ENCODE measurements at regions not wholly inside any gene's neighbourhood (a gene's known extent, or its start where the extent isn't known, plus 50 kb on each side); places are given as distances from the start of the nearest gene placed in this dataset.
"Not testable (repeated sequence)": the region's sequence is repeated elsewhere in the genome, so short reads cannot be mapped to it uniquely, and the experiment has no call there.

DNA sequence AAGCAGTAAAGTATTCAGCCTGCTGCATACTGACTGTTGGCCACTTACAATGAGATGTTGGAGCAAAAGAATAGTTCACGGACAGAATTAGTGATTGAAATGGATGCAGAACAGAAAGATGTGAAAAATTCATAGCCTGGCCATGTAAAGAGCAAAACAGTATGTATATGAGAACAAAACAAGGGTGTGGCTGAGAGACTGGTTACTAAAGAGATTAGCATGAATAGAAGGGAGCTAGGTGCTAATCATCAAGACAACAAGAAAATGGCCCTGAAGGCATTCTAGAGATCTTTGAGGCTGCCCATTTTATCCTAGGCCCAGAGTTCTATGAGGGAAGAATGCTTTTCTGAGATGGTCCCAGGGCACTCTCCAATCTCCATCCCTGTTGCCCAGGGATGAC is 208.5 kb downstream of the ARHGEF9 start (continued):
- TF ChIP-seq TEAD4 (IDR thresholded peaks at IDR 0.05; ENCODE audit: low read depth, low read length) (no peak), FOSL1 (IDR thresholded peaks at IDR 0.05; ENCODE audit: insufficient read depth, low read depth, low read length) (no peak), POLR2A (IDR thresholded peaks at IDR 0.05; ENCODE audit: control extremely low read depth in 1 of 2, low read depth in 2 of 2, low read length in 2 of 2) (no peak), GTF2F1 (IDR thresholded peaks at IDR 0.05; ENCODE audit: borderline replicate concordance, low read depth, low read length) (no peak), RBBP5 (IDR thresholded peaks at IDR 0.05; ENCODE audit: borderline replicate concordance, low read depth, low read length) (no peak), SP2 (IDR thresholded peaks at IDR 0.05; ENCODE audit: low read length) (no peak), HDAC2 (IDR thresholded peaks at IDR 0.05; ENCODE audit: borderline replicate concordance in 1 of 2, low read depth in 2 of 2, low read length in 2 of 2) (no peak)

- H3K79me1 ChIP-seq (ENCODE audit: low read depth, low read length); H3K9me3 ChIP-seq (ENCODE audit: insufficient read depth in 2 of 2, low read depth in 1 of 2, low read length in 1 of 2); H2BK120ac ChIP-seq (replicated peaks; ENCODE audit: low read depth, low read length); CTCF ChIA-PET (ENCODE audit: partially characterized antibody); H2BK20ac ChIP-seq (ENCODE audit: low read length); H2AFZ ChIP-seq (ENCODE audit: low read length); H3K14ac ChIP-seq (ENCODE audit: insufficient read length); H2BK5ac ChIP-seq (ENCODE audit: low read depth, low read length); H3K79me2 ChIP-seq (ENCODE audit: control insufficient read depth in 1 of 2, insufficient read depth in 2 of 2, low read length in 2 of 2); H3K18ac ChIP-seq (ENCODE audit: extremely low read depth, low read length); H3K4me1 ChIP-seq (replicated peaks in 1 of 4; ENCODE audit: control insufficient read depth in 3 of 4, insufficient read depth in 4 of 4, low read length in 3 of 4); H4K20me1 ChIP-seq (replicated peaks in 1 of 2; ENCODE audit: control insufficient read depth in 1 of 2, insufficient read depth in 2 of 2, low read length in 2 of 2); H2BK12ac ChIP-seq (ENCODE audit: low read depth, low read length); H3K9ac ChIP-seq (replicated peaks in 1 of 4; ENCODE audit: extremely low read depth in 1 of 4, low read depth in 3 of 4, low read length in 3 of 4); H3K23me2 ChIP-seq (ENCODE audit: low read depth, low read length); H4K5ac ChIP-seq (ENCODE audit: insufficient read length, low read depth, low read length); H3K4ac ChIP-seq (replicated peaks; ENCODE audit: insufficient read length, low read depth, low read length); H3K4me2 ChIP-seq (ENCODE audit: insufficient read depth in 1 of 2, low read depth in 2 of 2, low read length in 2 of 2); H3K27me3 ChIP-seq (replicated peaks in 1 of 4; ENCODE audit: control insufficient read depth in 3 of 4, extremely low read depth in 1 of 4, insufficient read depth in 3 of 4, low read length in 3 of 4); H3K56ac ChIP-seq (replicated peaks; ENCODE audit: insufficient read length, low read depth, low read length); POLR2A ChIA-PET (ENCODE audit: partially characterized antibody); H3K23ac ChIP-seq (ENCODE audit: insufficient read length); H3K4me3 ChIP-seq (ENCODE audit: extremely low read depth in 1 of 4, insufficient read depth in 2 of 4, low read depth in 3 of 4, low read length in 4 of 4); H2BK15ac ChIP-seq (ENCODE audit: low read length); H2AK5ac ChIP-seq (ENCODE audit: low read depth, low read length); H3K27ac ChIP-seq (ENCODE audit: low read depth, low read length); H4K91ac ChIP-seq (replicated peaks; ENCODE audit: insufficient read length, low read length); DNase-seq (ENCODE audit: low read depth in 1 of 2, low spot score in 2 of 2); H4K8ac ChIP-seq (ENCODE audit: extremely low read depth, insufficient read depth, low read length); H3K36me3 ChIP-seq (ENCODE audit: control insufficient read depth in 2 of 4, insufficient read depth in 4 of 4, low read length in 3 of 4); FAIRE-seq: not testable (repeated sequence)
- 93% methylated on average over 3 of the region's 3 CpGs; no CpG with 5 or more reads in 1 of the 2 experiments for WGBS, 2 experiments (ENCODE audit: extremely low coverage in 1 of 2, insufficient coverage in 1 of 2, insufficient read length in 1 of 2, insufficient replicate concordance in 2 of 2, low coverage in 1 of 2, low lambda C conversion rate in 2 of 2, missing lambda C conversion rate in 1 of 2)
These were observed 209.3 kb downstream of the ARHGEF9 start for GRCh38 chrX:63575700-63576099.
